ENCODE measurements at regions not wholly inside any gene's neighbourhood (a gene's known extent, or its start where the extent isn't known, plus 50 kb on each side); places are given as distances from the start of the nearest gene placed in this dataset.

DNA sequence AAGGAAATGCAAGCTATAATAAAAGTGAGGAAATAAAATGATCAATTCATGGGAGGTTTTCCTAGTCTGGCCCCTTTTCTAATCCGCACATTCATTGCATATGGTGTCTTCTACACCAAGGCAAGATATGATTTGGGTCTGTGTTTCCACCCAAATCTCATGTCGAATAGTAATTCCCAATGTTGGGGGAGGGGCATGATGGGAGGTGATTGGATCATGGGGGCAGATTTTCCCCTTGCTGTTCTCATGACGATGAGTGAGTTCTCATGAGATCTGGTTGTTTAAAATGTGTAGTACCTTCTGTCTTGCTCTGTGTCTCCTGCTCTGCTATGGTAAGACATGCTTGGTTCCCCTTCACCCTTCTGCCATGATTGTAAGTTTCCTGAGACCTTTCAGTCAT is 315.4 kb downstream of the CYRIA start:
- TF ChIP-seq, protein P1, sequence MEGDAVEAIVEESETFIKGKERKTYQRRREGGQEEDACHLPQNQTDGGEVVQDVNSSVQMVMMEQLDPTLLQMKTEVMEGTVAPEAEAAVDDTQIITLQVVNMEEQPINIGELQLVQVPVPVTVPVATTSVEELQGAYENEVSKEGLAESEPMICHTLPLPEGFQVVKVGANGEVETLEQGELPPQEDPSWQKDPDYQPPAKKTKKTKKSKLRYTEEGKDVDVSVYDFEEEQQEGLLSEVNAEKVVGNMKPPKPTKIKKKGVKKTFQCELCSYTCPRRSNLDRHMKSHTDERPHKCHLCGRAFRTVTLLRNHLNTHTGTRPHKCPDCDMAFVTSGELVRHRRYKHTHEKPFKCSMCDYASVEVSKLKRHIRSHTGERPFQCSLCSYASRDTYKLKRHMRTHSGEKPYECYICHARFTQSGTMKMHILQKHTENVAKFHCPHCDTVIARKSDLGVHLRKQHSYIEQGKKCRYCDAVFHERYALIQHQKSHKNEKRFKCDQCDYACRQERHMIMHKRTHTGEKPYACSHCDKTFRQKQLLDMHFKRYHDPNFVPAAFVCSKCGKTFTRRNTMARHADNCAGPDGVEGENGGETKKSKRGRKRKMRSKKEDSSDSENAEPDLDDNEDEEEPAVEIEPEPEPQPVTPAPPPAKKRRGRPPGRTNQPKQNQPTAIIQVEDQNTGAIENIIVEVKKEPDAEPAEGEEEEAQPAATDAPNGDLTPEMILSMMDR (IDR thresholded peaks at IDR 0.05) = no peak
- TF ChIP-seq POLR2A (IDR thresholded peaks at IDR 0.05) = no peak
